ENCODE measurements at regions not wholly inside any gene's neighbourhood (a gene's known extent, or its start where the extent isn't known, plus 50 kb on each side); places are given as distances from the start of the nearest gene placed in this dataset.

GRCh38 chr10:94186722-94187121 is 176.0 kb downstream of the NOC3L start:
- TF ChIP-seq CTCF (IDR thresholded peaks at IDR 0.05; ENCODE audit: insufficient read depth, low read length, poor library complexity, severe bottlenecking), result no peak
- H3K4me3 ChIP-seq (replicated peaks; ENCODE audit: low read depth, low read length), result no peak overlapping the region
- no peaks in the 10 kb centered on the region for H3K27me3 ChIP-seq (replicated peaks; ENCODE audit: control insufficient read depth, insufficient read depth, low read length)
- DNase-seq (ENCODE audit: extremely low read depth, insufficient read length), result no peak
- no peaks in the 10 kb centered on the region for H3K36me3 ChIP-seq (ENCODE audit: control insufficient read depth, insufficient read depth, low read length)

- Histone ChIP-seq H3K27me3 (replicated peaks; ENCODE audit: control insufficient read depth, insufficient read depth, low read length) (no peaks in the 10 kb centered on the region; the same call in 1 of the 2 replicates), H3K4me3 (replicated peaks; ENCODE audit: low read depth, low read length) (no peak overlapping the region), H3K36me3 (ENCODE audit: control insufficient read depth, insufficient read depth, low read length) (no peaks in the 10 kb centered on the region)
- DNase-seq (ENCODE audit: extremely low read depth, insufficient read length), result no peak
- TF ChIP-seq CTCF (IDR thresholded peaks at IDR 0.05; ENCODE audit: insufficient read depth, low read length, poor library complexity, severe bottlenecking), result no peak
Measured at GRCh38 chr10:94192333-94192732, 170.4 kb downstream of the NOC3L start.

- DNase-seq (ENCODE audit: extremely low read depth, insufficient read length), result no peak
- Histone ChIP-seq H3K36me3 (ENCODE audit: control insufficient read depth, insufficient read depth, low read length) (no peaks in the 10 kb centered on the region), H3K4me3 (replicated peaks; ENCODE audit: low read depth, low read length) (no peak overlapping the region), H3K27me3 (replicated peaks; ENCODE audit: control insufficient read depth, insufficient read depth, low read length) (no peaks in the 10 kb centered on the region; the same call in 1 of the 2 replicates)
- no peak for TF ChIP-seq CTCF (IDR thresholded peaks at IDR 0.05; ENCODE audit: insufficient read depth, low read length, poor library complexity, severe bottlenecking)
Measured at GRCh38 chr10:94192974-94193373, 169.8 kb downstream of the NOC3L start.

GRCh38 chr10:94193466-94193924 is 169.2 kb downstream of the NOC3L start:
- DNase-seq (ENCODE audit: extremely low read depth, insufficient read length), result no peak
- H3K36me3 ChIP-seq (ENCODE audit: control insufficient read depth, insufficient read depth, low read length), result no peaks in the 10 kb centered on the region
- H3K27me3 ChIP-seq (replicated peaks; ENCODE audit: control insufficient read depth, insufficient read depth, low read length), result no peaks in the 10 kb centered on the region; the same call in 1 of the 2 replicates
- no peak overlapping the region for H3K4me3 ChIP-seq (replicated peaks; ENCODE audit: low read depth, low read length)
- TF ChIP-seq CTCF (IDR thresholded peaks at IDR 0.05; ENCODE audit: insufficient read depth, low read length, poor library complexity, severe bottlenecking), result no peak

GRCh38 chr10:94194256-94194655 is 168.5 kb downstream of the NOC3L start:
- TF ChIP-seq CTCF (IDR thresholded peaks at IDR 0.05; ENCODE audit: insufficient read depth, low read length, poor library complexity, severe bottlenecking), result no peak
- no peak overlapping the region for H3K4me3 ChIP-seq (replicated peaks; ENCODE audit: low read depth, low read length)
- no peaks in the 10 kb centered on the region for H3K36me3 ChIP-seq (ENCODE audit: control insufficient read depth, insufficient read depth, low read length)
- no peak for DNase-seq (ENCODE audit: extremely low read depth, insufficient read length)
- no peaks in the 10 kb centered on the region; the same call in 1 of the 2 replicates for H3K27me3 ChIP-seq (replicated peaks; ENCODE audit: control insufficient read depth, insufficient read depth, low read length)

- H3K36me3 ChIP-seq (ENCODE audit: control insufficient read depth, insufficient read depth, low read length), result no peaks in the 10 kb centered on the region
- H3K27me3 ChIP-seq (replicated peaks; ENCODE audit: control insufficient read depth, insufficient read depth, low read length), result no peaks in the 10 kb centered on the region; the same call in 1 of the 2 replicates
- H3K4me3 ChIP-seq (replicated peaks; ENCODE audit: low read depth, low read length), result no peak overlapping the region
- no peak for TF ChIP-seq CTCF (IDR thresholded peaks at IDR 0.05; ENCODE audit: insufficient read depth, low read length, poor library complexity, severe bottlenecking)
- no peak for DNase-seq (ENCODE audit: extremely low read depth, insufficient read length)
Measured at GRCh38 chr10:94197241-94197640, 165.5 kb downstream of the NOC3L start.
